ENCODE measurements at regions not wholly inside any gene's neighbourhood (a gene's known extent, or its start where the extent isn't known, plus 50 kb on each side); places are given as distances from the start of the nearest gene placed in this dataset.

GRCh38 chr22:48137640-48138039, 1375.2 kb downstream of the TBC1D22A start:
- no peaks in the 10 kb centered on the region for H3K27me3 ChIP-seq
- DNase-seq: no peak
- H3K36me3 ChIP-seq (replicated peaks in 1 of 2): no peaks in the 10 kb centered on the region
- intact Hi-C loops (cut with DNase I): no loop called here
- H3K4me3 ChIP-seq: no peak overlapping the region
- 63 to 79% (median 70%) methylated on average over 10 of the region's 10 CpGs for WGBS, 4 donors
- no peaks in the 10 kb centered on the region for H3K4me1 ChIP-seq (replicated peaks in 1 of 2)
- no peaks in the 10 kb centered on the region for H3K9me3 ChIP-seq (replicated peaks in 1 of 3)
- TF ChIP-seq POLR2A (IDR thresholded peaks at IDR 0.05): no peak
- TF ChIP-seq CTCF (IDR thresholded peaks at IDR 0.05): no peak
- H3K27ac ChIP-seq: no peak overlapping the region

GRCh38 chr22:48135592-48135991, 1373.1 kb downstream of the TBC1D22A start:
- Histone ChIP-seq H3K36me3 (replicated peaks in 1 of 2) (no peaks in the 10 kb centered on the region), H3K9me3 (replicated peaks in 1 of 3) (no peaks in the 10 kb centered on the region), H3K27ac (no peak overlapping the region), H3K4me1 (replicated peaks in 1 of 2) (no peaks in the 10 kb centered on the region), H3K27me3 (peaks cover 4% of the 10 kb centered on the region), H3K4me3 (no peak overlapping the region)
- 31 to 53% (median 40%) methylated on average over 8 of the region's 8 CpGs for WGBS, 4 donors
- intact Hi-C loops (cut with DNase I): no loop called here
- TF ChIP-seq POLR2A (IDR thresholded peaks at IDR 0.05) (no peak), CTCF (IDR thresholded peaks at IDR 0.05) (no peak)
- no peak for DNase-seq

GRCh38 chr22:48125416-48125815, 1363.0 kb downstream of the TBC1D22A start:
- no peak for DNase-seq
- 60 to 68% (median 64%) methylated on average over 3 of the region's 3 CpGs for WGBS, 4 donors
- Histone ChIP-seq H3K36me3 (replicated peaks in 1 of 2) (no peaks in the 10 kb centered on the region), H3K9me3 (replicated peaks in 1 of 3) (peaks cover 0 to 3% (median 0%) of the 10 kb centered on the region in 3 donors), H3K4me1 (replicated peaks in 1 of 2) (no peaks in the 10 kb centered on the region), H3K4me3 (no peak overlapping the region), H3K27ac (no peak overlapping the region), H3K27me3 (peaks cover 7% of the 10 kb centered on the region)
- no peak for TF ChIP-seq POLR2A (IDR thresholded peaks at IDR 0.05)
- TF ChIP-seq CTCF (IDR thresholded peaks at IDR 0.05): no peak
- intact Hi-C loops (cut with DNase I): no loop called here

- H3K36me3 ChIP-seq (replicated peaks in 1 of 2): no peaks in the 10 kb centered on the region
- no peak overlapping the region for H3K4me3 ChIP-seq
- no peak for DNase-seq
- peaks cover 7% of the 10 kb centered on the region for H3K27me3 ChIP-seq
- TF ChIP-seq CTCF (IDR thresholded peaks at IDR 0.05): no peak
- TF ChIP-seq POLR2A (IDR thresholded peaks at IDR 0.05): no peak
- H3K4me1 ChIP-seq (replicated peaks in 1 of 2): no peaks in the 10 kb centered on the region
- no peak overlapping the region for H3K27ac ChIP-seq
- peaks cover 0 to 3% (median 0%) of the 10 kb centered on the region in 3 donors for H3K9me3 ChIP-seq (replicated peaks in 1 of 3)
- 89 to 95% (median 90%) methylated on average over 15 to 16 of the region's 16 CpGs for WGBS, 4 donors
- intact Hi-C loops (cut with DNase I): no loop called here
These were observed 1359.5 kb downstream of the TBC1D22A start for GRCh38 chr22:48121984-48122383.

Measured in adrenal gland (tissue), 9 donors.